ENCODE measurements at regions not wholly inside any gene's neighbourhood (a gene's known extent, or its start where the extent isn't known, plus 50 kb on each side); places are given as distances from the start of the nearest gene placed in this dataset.

GRCh38 chr10:33034931-33035330, 76.9 kb upstream of the ITGB1 start:
- no peak for TF ChIP-seq CTCF (IDR thresholded peaks at IDR 0.05)
- no peak for TF ChIP-seq POLR2AphosphoS5 (IDR thresholded peaks at IDR 0.05; ENCODE audit: low read depth, low read length)
- no peak for TF ChIP-seq SIN3A (IDR thresholded peaks at IDR 0.05; ENCODE audit: borderline replicate concordance, insufficient read depth, low read depth, low read length)
- TF ChIP-seq TCF7L2 (IDR thresholded peaks at IDR 0.05; ENCODE audit: low read depth, low read length): no peak
